K562 (cell line): ENCODE measurements at regions not wholly inside any gene's neighbourhood (a gene's known extent, or its start where the extent isn't known, plus 50 kb on each side); places are given as distances from the start of the nearest gene placed in this dataset.

ENCODE experiments used
- ATAC-seq: fragments of 200-7000 bp; cut with Tn5 transposase; 3 replicates; pipeline ENCODE4 v1.9.1; 2020; ENCODE audit warnings: moderate library complexity
- BruUV-seq: library from RNA; stranded (reverse); fragments of 400-500 nt; replicated peaks from 2 replicates; lab custom pipeline; 2021; lab: Mats Ljungman, UMichigan
- CTCF ChIA-PET: fragments of 300-600 bp; formaldehyde crosslinking; extraction: SDS; loops from one replicate; lab custom pipeline; 2021; ENCODE audit warnings: low intra/inter-chr PET ratio; lab: Yijun Ruan, JAX
- POLR2A ChIA-PET: fragments of 300-600, 350-650 bp; sonication (Branson Sonifier 250); formaldehyde crosslinking; extraction: SDS; loops from one replicate; lab custom pipeline; 2021; ENCODE audit warnings: antibody characterized with exemption, inconsistent platforms; lab: Yijun Ruan, JAX
- DNase-seq, 4 experiments: peaks; one replicate each; pipeline versions ENCODE4 v3.0.0 to v3.0.0-alpha.2; 2011 to 2018; ENCODE audit warnings: low spot score in 3 of 4, mixed read lengths in 3 of 4; ENCODE audit errors: extremely low read depth in 1 of 4
- FAIRE-seq: peaks from 2 replicates; lab custom pipeline; 2011; peaks lifted over from hg19 to GRCh38; lab: Jason Lieb, UNC
- H2AFZ ChIP-seq: 2 replicates; pipeline ENCODE4 v1.6.0; 2011; ENCODE audit warnings: low read depth, low read length, control low read depth, inconsistent platforms
- H3K27ac ChIP-seq: fragments of 200-600 bp; 3 replicates; pipeline ENCODE4 v1.8.0; 2011; ENCODE audit warnings: low read depth, mild to moderate bottlenecking, control low read depth, inconsistent platforms, low read length, moderate library complexity, mixed read lengths; ENCODE audit errors: extremely low read depth
- H3K27me3 ChIP-seq, 2 experiments: fragments of 300-600 bp in 1 of 2; 2 replicates in 1 of 2; 3 replicates in 1 of 2; pipeline versions ENCODE4 v1.6.0 to v1.8.0; 2011; ENCODE audit warnings: inconsistent platforms in 2 of 2, low read length in 2 of 2, mild to moderate bottlenecking in 1 of 2, mixed read lengths in 1 of 2, moderate library complexity in 1 of 2; ENCODE audit not compliant: control insufficient read depth in 2 of 2, insufficient read depth in 2 of 2
- H3K36me3 ChIP-seq: fragments of 300-600 bp; 3 replicates; pipeline ENCODE4 v1.8.0; 2011; ENCODE audit warnings: mild to moderate bottlenecking, low read length, inconsistent platforms; ENCODE audit not compliant: control insufficient read depth, insufficient read depth
- H3K4me1 ChIP-seq, 2 experiments: fragments of 200-600 bp in 1 of 2; replicated peaks in 1 of 2; 2 replicates in 1 of 2; 3 replicates in 1 of 2; pipeline versions ENCODE4 v1.5.1 to v1.8.0; 2011; ENCODE audit warnings: inconsistent platforms in 2 of 2, low read length in 2 of 2, mild to moderate bottlenecking in 1 of 2, mixed read lengths in 1 of 2, moderate library complexity in 1 of 2; ENCODE audit not compliant: control insufficient read depth in 2 of 2, insufficient read depth in 2 of 2
- H3K4me2 ChIP-seq: 2 replicates; pipeline ENCODE4 v1.6.1; 2011; ENCODE audit warnings: low read length, control low read depth, inconsistent platforms, mixed read lengths; ENCODE audit not compliant: insufficient read depth
- H3K4me3 ChIP-seq: fragments of 200-600 bp; sonication (generic), shearing (Covaris generic); 2 replicates; pipeline ENCODE4 v1.5.1; 2016; ENCODE audit warnings: control low read depth, inconsistent platforms
- H3K79me2 ChIP-seq: fragments of 200-600 bp; 3 replicates; pipeline ENCODE4 v1.8.0; 2011; ENCODE audit warnings: low read length, inconsistent platforms; ENCODE audit not compliant: control insufficient read depth, insufficient read depth
- H3K9ac ChIP-seq, 2 experiments: 2 replicates each; pipeline versions ENCODE4 v1.6.0 to v1.6.1; 2011; ENCODE audit warnings: low read depth in 2 of 2, low read length in 2 of 2, control low read depth in 1 of 2, inconsistent platforms in 1 of 2, mild to moderate bottlenecking in 1 of 2, mixed read lengths in 1 of 2; ENCODE audit not compliant: insufficient read depth in 1 of 2
- H3K9me1 ChIP-seq: one replicate; pipeline ENCODE4 v1.6.0; 2011; ENCODE audit warnings: inconsistent platforms, mild to moderate bottlenecking, low read length, moderate library complexity; ENCODE audit not compliant: control insufficient read depth, insufficient read depth
- H3K9me3 ChIP-seq: replicated peaks from 2 replicates; pipeline ENCODE4 v1.5.1; 2011; ENCODE audit warnings: low read depth, low read length, inconsistent platforms; ENCODE audit not compliant: control insufficient read depth, insufficient read depth
- H4K20me1 ChIP-seq: replicated peaks from 2 replicates; pipeline ENCODE4 v1.6.1; 2011; ENCODE audit warnings: low read length, inconsistent platforms, mixed read lengths; ENCODE audit not compliant: control insufficient read depth, insufficient read depth
- ARID2 ChIP-seq: fragments of 450-650 bp; IDR thresholded peaks from 2 replicates; pipeline ENCODE4 v1.6.1; 2017; ENCODE audit warnings: antibody characterized with exemption, mild to moderate bottlenecking
- C11orf30 ChIP-seq: fragments of 450-650 bp; IDR thresholded peaks from 2 replicates; pipeline ENCODE4 v1.6.1; 2016; ENCODE audit warnings: low read depth, mild to moderate bottlenecking
- HNRNPL ChIP-seq: fragments of 200-400 bp; formaldehyde crosslinking; IDR thresholded peaks from 2 replicates; pipeline ENCODE4 v1.6.1; 2017; ENCODE audit warnings: low read depth, mild to moderate bottlenecking, low read length
- IFI16 ChIP-seq: fragments of 250-450 bp; sonication (Bioruptor Pico); IDR thresholded peaks from 2 replicates; pipeline ENCODE4 v2.1.2; 2022; ENCODE audit warnings: mild to moderate bottlenecking, inconsistent platforms
- MIER1 ChIP-seq: fragments of 450-650 bp; IDR thresholded peaks from 2 replicates; pipeline ENCODE4 v1.6.1; 2016; ENCODE audit warnings: antibody characterized with exemption, mild to moderate bottlenecking, low read depth
- PTBP1 ChIP-seq: fragments of 200-400 bp; formaldehyde crosslinking; IDR thresholded peaks from 2 replicates; pipeline ENCODE4 v1.6.1; 2017; ENCODE audit warnings: low read depth, low read length
- RBM25 ChIP-seq: fragments of 200-400 bp; formaldehyde crosslinking; IDR thresholded peaks from 2 replicates; pipeline ENCODE4 v1.6.1; 2018; ENCODE audit warnings: low read length, low read depth, moderate library complexity; ENCODE audit not compliant: severe bottlenecking
- THAP7 ChIP-seq: fragments of 250-450 bp; sonication (Bioruptor Pico); IDR thresholded peaks from 2 replicates; pipeline ENCODE4 v1.5.0; 2021
- YY1 ChIP-seq, 3 experiments: IDR thresholded peaks; 2 replicates each; pipeline ENCODE4 v1.6.1; 2011; ENCODE audit warnings: low read length in 2 of 3, mild to moderate bottlenecking in 2 of 3, moderate library complexity in 2 of 3, borderline replicate concordance in 1 of 3, control low read depth in 1 of 3, low read depth in 1 of 3; ENCODE audit not compliant: insufficient read depth in 3 of 3, insufficient replicate concordance in 2 of 3, control insufficient read depth in 1 of 3, insufficient read length in 1 of 3; ENCODE audit errors: extremely low read depth in 1 of 3
- ZBTB2 ChIP-seq: fragments of 450-650 bp; IDR thresholded peaks from 2 replicates; pipeline ENCODE4 v1.6.1; 2016; ENCODE audit warnings: antibody characterized with exemption
- ZMIZ1 ChIP-seq, 2 experiments: fragments of 150-350 bp in 1 of 2; IDR thresholded peaks; 2 replicates each; pipeline ENCODE4 v1.6.1; 2012 to 2016; ENCODE audit warnings: low read depth in 2 of 2, low read length in 2 of 2, mild to moderate bottlenecking in 1 of 2, moderate library complexity in 1 of 2
- ZNF589 ChIP-seq: fragments of 200-800 bp; sonication (Bioruptor generic); IDR thresholded peaks from 2 replicates; pipeline ENCODE4 v1.6.1; 2016; ENCODE audit warnings: low read depth, missing genetic modification characterization, missing compliant biosample characterization
- WGBS: fragments of 100-300 bp; shearing (Covaris generic); methylation state at CpG from one replicate; pipeline ENCODE4 v1.1.6; 2016; ENCODE audit warnings: low coverage, mixed read lengths; ENCODE audit not compliant: insufficient coverage; ENCODE audit errors: missing lambda C conversion rate; 5-methylcytosine and 5-hydroxymethylcytosine counted together
- in situ Hi-C: fragments of 300-500 bp; cut with MboI; formaldehyde crosslinking; loops from 4 replicates; pipeline ENCODE4 v1.15.0; 2018; ENCODE audit warnings: inconsistent platforms, mixed read lengths
- intact Hi-C: fragments of 100-400 bp; cut with micrococcal nuclease; formaldehyde crosslinking; loops from 2 replicates; pipeline ENCODE4 v1.14.2; 2022

- ChIA-PET POLR2A (no interaction called here), CTCF (no interaction called here)
- Histone ChIP-seq H3K4me3 (no peak overlapping the region), H3K9me3 (no peaks in the 10 kb centered on the region), H3K4me1 (no peaks in the 10 kb centered on the region), H4K20me1 (no peaks in the 10 kb centered on the region), H2AFZ (no peak overlapping the region), H3K79me2 (no peaks in the 10 kb centered on the region), H3K9me1 (no peaks in the 10 kb centered on the region), H3K27me3 (peaks cover 0 to 7% of the 10 kb centered on the region in 2 experiments; a peak in 3 of 5 replicates), H3K36me3 (no peaks in the 10 kb centered on the region), H3K4me2 (no peak overlapping the region), H3K9ac (no peak overlapping the region), H3K27ac (no peak overlapping the region)
- ATAC-seq (no peak), FAIRE-seq (no peak), DNase-seq (no peak)
- BruUV-seq: no TSS peak
- intact Hi-C loops: no loop called here
- in situ Hi-C loops: no loop called here
- no peak for TF ChIP-seq C11orf30
- TF ChIP-seq HNRNPL: no peak
- no peak for TF ChIP-seq ARID2
- no peak for TF ChIP-seq RBM25
- TF ChIP-seq MIER1: no peak
- no peak for TF ChIP-seq PTBP1
- no peak for TF ChIP-seq ZBTB2
- no peak for TF ChIP-seq ZNF589
- TF ChIP-seq IFI16 (CRISPR knock-in tag): no peak
- TF ChIP-seq ZMIZ1 (IDR thresholded peaks at IDR 0.05; ENCODE audit: low read depth in 2 of 2, low read length in 2 of 2): no peak
- no peak for TF ChIP-seq YY1 (IDR thresholded peaks at IDR 0.05; ENCODE audit: borderline replicate concordance in 1 of 3, control insufficient read depth in 1 of 3, extremely low read depth in 1 of 3, insufficient read depth in 3 of 3, insufficient read length in 1 of 3, insufficient replicate concordance in 2 of 3, low read depth in 1 of 3, low read length in 2 of 3)
- no peak for TF ChIP-seq THAP7 (CRISPR knock-in tag)
- WGBS: 0% methylated on average over 2 of the region's 2 CpGs
Measured at GRCh38 chr21:35711661-35712060, 348.7 kb downstream of the SETD4 start.
